Heart left ventricle (tissue), 16 donors: ENCODE measurements at regions not wholly inside any gene's neighbourhood (a gene's known extent, or its start where the extent isn't known, plus 50 kb on each side); places are given as distances from the start of the nearest gene placed in this dataset.

ENCODE experiments used
- ATAC-seq, 4 donors: fragments of 200-7000 bp; cut with Tn5 transposase; one replicate each; pipeline ENCODE4 v1.9.1; 2020 to 2022; ENCODE audit warnings: moderate library complexity in 4 of 4, mild to moderate bottlenecking in 3 of 4, moderate number of reproducible peaks in 1 of 4
- DNase-seq, 5 donors: peaks; one replicate each; pipeline ENCODE4 v3.0.0-alpha.2; 2020
- H3K27ac ChIP-seq, 12 donors: fragments of 200-600 bp; sonication (generic) in 4 of 12; one replicate each; pipeline versions ENCODE4 v1.5.0 to v1.8.0; 2016 to 2022; ENCODE audit warnings: mild to moderate bottlenecking in 2 of 12
- H3K27me3 ChIP-seq, 9 donors: fragments of 200-600 bp; sonication (generic) in 2 of 9; one replicate each; pipeline versions ENCODE4 v1.5.1 to v1.8.0; 2016 to 2022; ENCODE audit warnings: mild to moderate bottlenecking in 3 of 9
- H3K36me3 ChIP-seq, 9 donors: fragments of 200-600 bp; sonication (generic) in 2 of 9; one replicate each; pipeline versions ENCODE4 v1.5.0 to v1.8.0; 2018 to 2022; ENCODE audit warnings: mild to moderate bottlenecking in 2 of 9
- H3K4me1 ChIP-seq, 12 donors: fragments of 200-600 bp; sonication (generic) in 4 of 12; one replicate each; pipeline versions ENCODE4 v1.5.0 to v1.8.0; 2016 to 2022; ENCODE audit warnings: mild to moderate bottlenecking in 3 of 12
- H3K4me3 ChIP-seq, 12 donors: fragments of 200-600 bp; sonication (generic) in 4 of 12; one replicate each; pipeline versions ENCODE4 v1.5.0 to v1.8.0; 2017 to 2022; ENCODE audit warnings: mild to moderate bottlenecking in 9 of 12, moderate library complexity in 4 of 12
- H3K9me3 ChIP-seq, 12 donors: fragments of 200-600 bp; sonication (generic) in 4 of 12; one replicate each; pipeline versions ENCODE4 v1.5.0 to v1.8.0; 2016 to 2022; ENCODE audit warnings: mild to moderate bottlenecking in 1 of 12
- CTCF ChIP-seq, 12 donors: fragments of 200-600 bp; sonication (generic) in 4 of 12; IDR thresholded peaks; one replicate each; pipeline versions ENCODE4 v1.5.0 to v1.8.0; 2018 to 2022; ENCODE audit warnings: antibody characterized with exemption in 12 of 12, mild to moderate bottlenecking in 5 of 12
- POLR2A ChIP-seq, 2 donors: fragments of 450-650 bp; IDR thresholded peaks; one replicate each; pipeline ENCODE4 v1.6.1; 2017; ENCODE audit warnings: antibody characterized with exemption in 2 of 2, mild to moderate bottlenecking in 2 of 2, moderate library complexity in 2 of 2
- WGBS, 4 donors: extraction: QIAGEN DNeasy Blood & Tissue Kit in 2 of 4; methylation state at CpG; one replicate each; pipeline versions ENCODE4 v1.1.5 to v1.1.7; 2013 to 2018; 5-methylcytosine and 5-hydroxymethylcytosine counted together
- intact Hi-C, 10 donors: fragments of 100-400 bp; cut with DNase I; formaldehyde crosslinking; loops; one replicate each; pipeline versions ENCODE4 v1.11.1 to v1.14.2; 2022
- donor health status: ischemic (EF 13 %, LVEDD 7.1; RV severe dilation, severe dysfunction).
- donor health status: healthy with polysubstance abuse.
- donor health status: DM: no; HTN: yes; CAD: no.
- donor health status: DM: no; HTN: no; CAD: no.
- donor health status: ischemic (EF 25% LVEDD 6.9; RV normal size, moderate dysfunction).
- donor health status: ischemic (EF 25% LVEDD 5.7; RV mildly dilated, moderate dysfunction).
- donor health status: healthy.
- donor health status: DM: yes; HTN: yes; CAD: no.
- donor health status: ischemic (EF 35%, LVEDD 5.7; RV mildly dilated, moderate dysfunction).
- donor health status: nonischemic (EF 11% LVEDD 7.7; RV severe dilation, severe dysfunction).
- donor health status: DM: yes; HTN: yes; CAD: no.
- donor health status: PGD.
- donor health status: ischemic (EF 29% LVEDD 5.4; RV normal size, mild dysfunction).
- donor health status: nonischemic (EF 23%, LVEDD 6.1; RV moderate dilation, normal function).

GRCh38 chr6:67875877-67876383, 759.2 kb upstream of the ADGRB3 start:
- Histone ChIP-seq H3K27me3 (no peaks in the 10 kb centered on the region), H3K36me3 (no peaks in the 10 kb centered on the region), H3K9me3 (peaks cover 0 to 15% (median 3%) of the 10 kb centered on the region in 12 donors), H3K27ac (no peak overlapping the region), H3K4me1 (no peaks in the 10 kb centered on the region), H3K4me3 (no peak overlapping the region)
- intact Hi-C loops = no loop called here
- no peak for TF ChIP-seq POLR2A (IDR thresholded peaks at IDR 0.05)
- no peak for TF ChIP-seq CTCF (IDR thresholded peaks at IDR 0.05)
- ATAC-seq = no peak
- DNase-seq = no peak

GRCh38 chr6:67870321-67870720, 764.8 kb upstream of the ADGRB3 start:
- Histone ChIP-seq H3K4me3 (no peak overlapping the region), H3K36me3 (no peaks in the 10 kb centered on the region), H3K9me3 (peaks cover 0 to 3% (median 0%) of the 10 kb centered on the region in 12 donors), H3K4me1 (no peaks in the 10 kb centered on the region), H3K27me3 (no peaks in the 10 kb centered on the region), H3K27ac (no peak overlapping the region)
- DNase-seq (no peak), ATAC-seq (no peak)
- intact Hi-C loops = no loop called here
- TF ChIP-seq POLR2A (IDR thresholded peaks at IDR 0.05) (no peak), CTCF (IDR thresholded peaks at IDR 0.05) (no peak)

- no peak overlapping the region for H3K27ac ChIP-seq
- ATAC-seq (no peak), DNase-seq (no peak)
- intact Hi-C loops = no loop called here
- no peaks in the 10 kb centered on the region for H3K27me3 ChIP-seq
- peaks cover 0 to 6% (median 0%) of the 10 kb centered on the region in 12 donors for H3K9me3 ChIP-seq
- WGBS, 4 donors = 72 to 83% (median 76%) methylated on average over 2 of the region's 2 CpGs
- no peaks in the 10 kb centered on the region for H3K36me3 ChIP-seq
- TF ChIP-seq POLR2A (IDR thresholded peaks at IDR 0.05) = no peak
- TF ChIP-seq CTCF (IDR thresholded peaks at IDR 0.05) = no peak
- H3K4me1 ChIP-seq = no peaks in the 10 kb centered on the region
- no peak overlapping the region for H3K4me3 ChIP-seq
Measured at GRCh38 chr6:67863346-67863745, 771.7 kb upstream of the ADGRB3 start.

GRCh38 chr6:67854098-67854497, 781.0 kb upstream of the ADGRB3 start:
- no peaks in the 10 kb centered on the region for H3K27me3 ChIP-seq
- DNase-seq (no peak), ATAC-seq (no peak)
- no peak overlapping the region for H3K27ac ChIP-seq
- intact Hi-C loops = no loop called here
- no peaks in the 10 kb centered on the region for H3K36me3 ChIP-seq
- no peaks in the 10 kb centered on the region for H3K4me1 ChIP-seq
- H3K4me3 ChIP-seq = no peak overlapping the region
- peaks cover 0 to 3% (median 0%) of the 10 kb centered on the region in 12 donors for H3K9me3 ChIP-seq
- no peak for TF ChIP-seq CTCF (IDR thresholded peaks at IDR 0.05)
- TF ChIP-seq POLR2A (IDR thresholded peaks at IDR 0.05) = no peak
